Upper lobe of left lung (tissue), 4 donors: ENCODE measurements at regions not wholly inside any gene's neighbourhood (a gene's known extent, or its start where the extent isn't known, plus 50 kb on each side); places are given as distances from the start of the nearest gene placed in this dataset.

Source experiments
- CTCF ChIP-seq, 6 experiments: fragments of 450-650 bp in 4 of 6; fragments of 200-600 bp in 2 of 6; sonication (generic) in 2 of 6; IDR thresholded peaks; one replicate each; pipeline ENCODE4 v1.5.1; 2016 to 2019; ENCODE audit warnings: antibody characterized with exemption in 6 of 6
- POLR2A ChIP-seq, 4 donors: fragments of 450-650 bp; IDR thresholded peaks; one replicate each; pipeline ENCODE4 v1.5.1; 2016 to 2017; ENCODE audit warnings: antibody characterized with exemption in 4 of 4, mild to moderate bottlenecking in 2 of 4
- POLR2AphosphoS5 ChIP-seq, 2 donors: sonication (generic); formaldehyde crosslinking; IDR thresholded peaks; one replicate each; pipeline ENCODE4 v1.5.1; 2017; ENCODE audit warnings: antibody characterized with exemption in 2 of 2

DNA sequence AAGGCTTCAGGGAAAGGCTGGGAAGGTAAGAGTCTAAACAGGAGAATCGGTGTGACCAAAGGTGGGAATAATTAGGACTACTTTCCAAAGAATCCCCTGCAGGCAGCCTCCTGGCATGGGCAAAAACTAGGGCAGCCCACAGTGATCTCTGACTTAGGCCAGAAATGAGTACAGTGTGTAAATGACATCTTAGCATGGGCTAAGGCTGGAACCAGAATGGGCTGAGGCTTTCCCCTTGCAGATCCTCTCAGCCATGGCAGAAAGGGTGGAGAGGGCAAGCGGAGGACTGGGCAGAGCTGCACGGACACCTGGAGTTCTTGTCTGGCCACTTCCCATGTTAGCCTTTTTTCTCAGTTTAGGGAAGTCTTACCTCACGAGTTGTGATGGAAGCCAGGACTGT, 69.9 kb upstream of the FOXQ1 start:
- TF ChIP-seq POLR2AphosphoS5 (IDR thresholded peaks at IDR 0.05) (no peak), CTCF (IDR thresholded peaks at IDR 0.05) (no peak), POLR2A (IDR thresholded peaks at IDR 0.05) (no peak)
